HCT116 (cell line): ENCODE measurements at regions not wholly inside any gene's neighbourhood (a gene's known extent, or its start where the extent isn't known, plus 50 kb on each side); places are given as distances from the start of the nearest gene placed in this dataset.

ENCODE experiments used
- CBX3 ChIP-seq: IDR thresholded peaks from 2 replicates; pipeline ENCODE4 v1.6.1; 2012; ENCODE audit warnings: low read depth
- CEBPB ChIP-seq: IDR thresholded peaks from 2 replicates; pipeline ENCODE4 v1.6.1; 2012; ENCODE audit warnings: low read depth
- ELF1 ChIP-seq: IDR thresholded peaks from 2 replicates; pipeline ENCODE4 v1.6.1; 2012; ENCODE audit warnings: low read depth, borderline replicate concordance
- EZH2 ChIP-seq: fragments of 200-600 bp; sonication (generic); IDR thresholded peaks from 2 replicates; pipeline ENCODE4 v1.6.1; 2017; ENCODE audit warnings: antibody characterized with exemption, mixed run types
- EZH2phosphoT487 ChIP-seq: fragments of 200-600 bp; IDR thresholded peaks from 2 replicates; pipeline ENCODE4 v1.6.1; 2018; ENCODE audit warnings: antibody characterized with exemption, borderline replicate concordance
- JUND ChIP-seq: IDR thresholded peaks from 2 replicates; pipeline ENCODE4 v1.6.1; 2012
- POLR2A ChIP-seq: IDR thresholded peaks from 2 replicates; pipeline ENCODE4 v1.7.0; 2011; ENCODE audit warnings: borderline replicate concordance; ENCODE audit not compliant: insufficient read depth, insufficient read length; ENCODE audit errors: extremely low read depth
- POLR2AphosphoS5 ChIP-seq: IDR thresholded peaks from 2 replicates; pipeline ENCODE4 v1.6.1; 2011; ENCODE audit warnings: mild to moderate bottlenecking, low read depth, low read length, moderate library complexity
- SRF ChIP-seq: IDR thresholded peaks from 2 replicates; pipeline ENCODE4 v1.6.1; 2012; ENCODE audit warnings: low read depth
- YY1 ChIP-seq: IDR thresholded peaks from 2 replicates; pipeline ENCODE4 v1.6.1; 2011; ENCODE audit warnings: low read length, low read depth, moderate library complexity, mild to moderate bottlenecking; ENCODE audit not compliant: insufficient replicate concordance; ENCODE audit errors: extremely low read depth
- ZFX ChIP-seq: fragments of 450-650 bp; IDR thresholded peaks from 2 replicates; pipeline ENCODE4 v1.6.1; 2017
- ZNF274 ChIP-seq: fragments of 200-500 bp; sonication (Bioruptor generic); IDR thresholded peaks from 2 replicates; pipeline ENCODE4 v1.6.1; 2014; ENCODE audit warnings: mild to moderate bottlenecking, low read depth, low read length, inconsistent platforms
- TF ChIP-seq, protein P1 (sequence below), 3 experiments: fragments of 200-600 bp in 1 of 3; sonication (generic) in 1 of 3; IDR thresholded peaks in 2 of 3; conservative IDR thresholded peaks in 1 of 3; 2 replicates each; pipeline ENCODE4 v1.5.1; 2012 to 2017; ENCODE audit warnings: low read depth in 2 of 3, low read length in 2 of 3, antibody characterized with exemption in 1 of 3, borderline replicate concordance in 1 of 3, control low read depth in 1 of 3, mild to moderate bottlenecking in 1 of 3, mixed read lengths in 1 of 3, mixed run types in 1 of 3, moderate library complexity in 1 of 3; ENCODE audit not compliant: insufficient read depth in 1 of 3
- TF ChIP-seq, protein P2 (sequence below): IDR thresholded peaks from 2 replicates; pipeline ENCODE4 v1.6.1; 2012; ENCODE audit warnings: low read depth

DNA sequence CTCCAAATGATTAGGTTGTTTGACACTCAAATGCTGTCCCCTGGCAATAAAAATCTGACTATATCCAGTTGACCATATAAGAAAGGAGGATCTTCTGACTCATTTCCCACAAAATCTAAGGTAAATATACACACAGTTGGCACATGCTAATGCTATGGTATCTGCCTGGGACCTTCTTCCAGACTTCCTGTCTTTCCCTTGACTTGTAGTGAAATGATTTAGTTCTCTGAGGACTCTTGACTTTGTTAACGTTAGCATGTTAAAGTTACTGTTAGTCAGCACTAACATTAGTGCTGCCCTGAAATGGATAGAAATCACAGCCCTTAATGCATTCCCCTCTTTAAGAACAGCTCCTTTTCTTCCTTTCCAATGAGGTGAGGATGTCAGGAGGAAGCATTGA, 124.3 kb upstream of the LSAMP start:
- no peak for TF ChIP-seq POLR2AphosphoS5
- TF ChIP-seq, protein P1, sequence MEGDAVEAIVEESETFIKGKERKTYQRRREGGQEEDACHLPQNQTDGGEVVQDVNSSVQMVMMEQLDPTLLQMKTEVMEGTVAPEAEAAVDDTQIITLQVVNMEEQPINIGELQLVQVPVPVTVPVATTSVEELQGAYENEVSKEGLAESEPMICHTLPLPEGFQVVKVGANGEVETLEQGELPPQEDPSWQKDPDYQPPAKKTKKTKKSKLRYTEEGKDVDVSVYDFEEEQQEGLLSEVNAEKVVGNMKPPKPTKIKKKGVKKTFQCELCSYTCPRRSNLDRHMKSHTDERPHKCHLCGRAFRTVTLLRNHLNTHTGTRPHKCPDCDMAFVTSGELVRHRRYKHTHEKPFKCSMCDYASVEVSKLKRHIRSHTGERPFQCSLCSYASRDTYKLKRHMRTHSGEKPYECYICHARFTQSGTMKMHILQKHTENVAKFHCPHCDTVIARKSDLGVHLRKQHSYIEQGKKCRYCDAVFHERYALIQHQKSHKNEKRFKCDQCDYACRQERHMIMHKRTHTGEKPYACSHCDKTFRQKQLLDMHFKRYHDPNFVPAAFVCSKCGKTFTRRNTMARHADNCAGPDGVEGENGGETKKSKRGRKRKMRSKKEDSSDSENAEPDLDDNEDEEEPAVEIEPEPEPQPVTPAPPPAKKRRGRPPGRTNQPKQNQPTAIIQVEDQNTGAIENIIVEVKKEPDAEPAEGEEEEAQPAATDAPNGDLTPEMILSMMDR (IDR thresholded peaks at IDR 0.05 in 2 of 3, conservative IDR thresholded peaks at IDR 0.05 in 1 of 3; ENCODE audit: borderline replicate concordance in 1 of 3, insufficient read depth in 1 of 3, low read depth in 2 of 3, low read length in 2 of 3) = no peak
- TF ChIP-seq ZNF274 = no peak
- TF ChIP-seq POLR2A = no peak
- TF ChIP-seq EZH2phosphoT487 = no peak
- TF ChIP-seq YY1 = no peak
- no peak for TF ChIP-seq ELF1
- no peak for TF ChIP-seq JUND
- no peak for TF ChIP-seq CEBPB
- no peak for TF ChIP-seq EZH2
- TF ChIP-seq, protein P2, sequence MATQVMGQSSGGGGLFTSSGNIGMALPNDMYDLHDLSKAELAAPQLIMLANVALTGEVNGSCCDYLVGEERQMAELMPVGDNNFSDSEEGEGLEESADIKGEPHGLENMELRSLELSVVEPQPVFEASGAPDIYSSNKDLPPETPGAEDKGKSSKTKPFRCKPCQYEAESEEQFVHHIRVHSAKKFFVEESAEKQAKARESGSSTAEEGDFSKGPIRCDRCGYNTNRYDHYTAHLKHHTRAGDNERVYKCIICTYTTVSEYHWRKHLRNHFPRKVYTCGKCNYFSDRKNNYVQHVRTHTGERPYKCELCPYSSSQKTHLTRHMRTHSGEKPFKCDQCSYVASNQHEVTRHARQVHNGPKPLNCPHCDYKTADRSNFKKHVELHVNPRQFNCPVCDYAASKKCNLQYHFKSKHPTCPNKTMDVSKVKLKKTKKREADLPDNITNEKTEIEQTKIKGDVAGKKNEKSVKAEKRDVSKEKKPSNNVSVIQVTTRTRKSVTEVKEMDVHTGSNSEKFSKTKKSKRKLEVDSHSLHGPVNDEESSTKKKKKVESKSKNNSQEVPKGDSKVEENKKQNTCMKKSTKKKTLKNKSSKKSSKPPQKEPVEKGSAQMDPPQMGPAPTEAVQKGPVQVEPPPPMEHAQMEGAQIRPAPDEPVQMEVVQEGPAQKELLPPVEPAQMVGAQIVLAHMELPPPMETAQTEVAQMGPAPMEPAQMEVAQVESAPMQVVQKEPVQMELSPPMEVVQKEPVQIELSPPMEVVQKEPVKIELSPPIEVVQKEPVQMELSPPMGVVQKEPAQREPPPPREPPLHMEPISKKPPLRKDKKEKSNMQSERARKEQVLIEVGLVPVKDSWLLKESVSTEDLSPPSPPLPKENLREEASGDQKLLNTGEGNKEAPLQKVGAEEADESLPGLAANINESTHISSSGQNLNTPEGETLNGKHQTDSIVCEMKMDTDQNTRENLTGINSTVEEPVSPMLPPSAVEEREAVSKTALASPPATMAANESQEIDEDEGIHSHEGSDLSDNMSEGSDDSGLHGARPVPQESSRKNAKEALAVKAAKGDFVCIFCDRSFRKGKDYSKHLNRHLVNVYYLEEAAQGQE = no peak
- no peak for TF ChIP-seq SRF
- no peak for TF ChIP-seq ZFX
- TF ChIP-seq CBX3 = no peak
